ENCODE measurements at regions not wholly inside any gene's neighbourhood (a gene's known extent, or its start where the extent isn't known, plus 50 kb on each side); places are given as distances from the start of the nearest gene placed in this dataset.

DNA sequence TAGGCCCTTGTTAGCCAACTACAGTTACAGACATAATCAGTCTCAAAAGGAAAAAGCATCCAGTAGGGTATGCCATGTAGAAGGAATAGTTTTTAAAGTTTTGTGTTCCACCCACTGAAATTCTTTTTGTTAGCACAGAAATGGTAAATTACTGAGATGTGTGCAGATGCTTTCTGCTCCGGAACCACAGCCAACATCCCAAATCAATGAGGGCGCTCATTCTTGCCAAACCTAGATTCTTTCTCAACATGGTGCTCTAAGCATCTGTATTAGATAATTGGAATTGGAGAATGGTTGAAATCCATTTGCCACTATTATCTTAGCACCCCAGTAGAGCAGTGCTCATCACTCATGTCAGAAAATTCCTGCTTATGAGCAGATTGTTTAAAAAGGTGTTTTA is 127.8 kb downstream of the SEC61B start:
- Histone ChIP-seq H3K4me1 (ENCODE audit: control insufficient read depth in 5 of 5, insufficient read depth in 5 of 5, low read length in 5 of 5) (peaks cover 0 to 8% (median 0%) of the 10 kb centered on the region in 5 donors), H3K36me3 (ENCODE audit: control insufficient read depth in 4 of 4, insufficient read depth in 4 of 4, low read length in 4 of 4) (no peaks in the 10 kb centered on the region), H3K4me3 (no peak overlapping the region), H3K27ac (ENCODE audit: low read depth in 1 of 2, low read length in 1 of 2) (no peak overlapping the region), H3K9me3 (ENCODE audit: control insufficient read depth in 4 of 4, insufficient read depth in 3 of 4, low read length in 3 of 4) (no peaks in the 10 kb centered on the region), H3K9ac (ENCODE audit: insufficient read depth in 1 of 2, low read length in 2 of 2) (no peak overlapping the region), H3K27me3 (ENCODE audit: control insufficient read depth in 3 of 3, insufficient read depth in 3 of 3, low read length in 2 of 3) (peaks cover 0 to 15% (median 2%) of the 10 kb centered on the region in 3 donors)
- TF ChIP-seq, protein P1, sequence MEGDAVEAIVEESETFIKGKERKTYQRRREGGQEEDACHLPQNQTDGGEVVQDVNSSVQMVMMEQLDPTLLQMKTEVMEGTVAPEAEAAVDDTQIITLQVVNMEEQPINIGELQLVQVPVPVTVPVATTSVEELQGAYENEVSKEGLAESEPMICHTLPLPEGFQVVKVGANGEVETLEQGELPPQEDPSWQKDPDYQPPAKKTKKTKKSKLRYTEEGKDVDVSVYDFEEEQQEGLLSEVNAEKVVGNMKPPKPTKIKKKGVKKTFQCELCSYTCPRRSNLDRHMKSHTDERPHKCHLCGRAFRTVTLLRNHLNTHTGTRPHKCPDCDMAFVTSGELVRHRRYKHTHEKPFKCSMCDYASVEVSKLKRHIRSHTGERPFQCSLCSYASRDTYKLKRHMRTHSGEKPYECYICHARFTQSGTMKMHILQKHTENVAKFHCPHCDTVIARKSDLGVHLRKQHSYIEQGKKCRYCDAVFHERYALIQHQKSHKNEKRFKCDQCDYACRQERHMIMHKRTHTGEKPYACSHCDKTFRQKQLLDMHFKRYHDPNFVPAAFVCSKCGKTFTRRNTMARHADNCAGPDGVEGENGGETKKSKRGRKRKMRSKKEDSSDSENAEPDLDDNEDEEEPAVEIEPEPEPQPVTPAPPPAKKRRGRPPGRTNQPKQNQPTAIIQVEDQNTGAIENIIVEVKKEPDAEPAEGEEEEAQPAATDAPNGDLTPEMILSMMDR (IDR thresholded peaks at IDR 0.05; ENCODE audit: control extremely low read depth, extremely low read depth), result no peak
- 92 to 97% methylated on average over 2 of the region's 2 CpGs for WGBS, 2 donors
- no peak for DNase-seq
- ATAC-seq (ENCODE audit: insufficient read depth, low FRiP score), result no peak

DNA sequence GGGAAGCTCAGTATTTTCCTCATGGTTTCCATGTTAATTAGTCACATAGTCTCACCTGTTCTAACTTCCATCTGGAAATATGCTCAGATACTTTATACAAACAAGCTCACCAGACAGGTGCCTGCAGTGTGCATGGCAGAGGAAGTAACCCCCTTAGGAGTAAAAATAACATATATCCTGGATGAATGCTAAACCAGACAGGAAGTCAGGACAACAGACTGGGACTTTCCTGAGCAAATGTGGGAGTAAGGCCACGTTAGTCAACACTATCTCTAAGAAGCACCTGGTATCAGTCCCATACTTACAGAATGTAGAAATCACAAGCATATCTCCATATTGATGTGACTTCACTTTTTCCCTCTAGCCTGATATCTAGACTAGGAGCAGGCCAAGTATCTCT is 128.4 kb downstream of the SEC61B start:
- no peaks in the 10 kb centered on the region for H3K36me3 ChIP-seq (ENCODE audit: control insufficient read depth in 4 of 4, insufficient read depth in 4 of 4, low read length in 4 of 4)
- 25 to 39% methylated on average over 1 of the region's 1 CpG for WGBS, 2 donors

DNA sequence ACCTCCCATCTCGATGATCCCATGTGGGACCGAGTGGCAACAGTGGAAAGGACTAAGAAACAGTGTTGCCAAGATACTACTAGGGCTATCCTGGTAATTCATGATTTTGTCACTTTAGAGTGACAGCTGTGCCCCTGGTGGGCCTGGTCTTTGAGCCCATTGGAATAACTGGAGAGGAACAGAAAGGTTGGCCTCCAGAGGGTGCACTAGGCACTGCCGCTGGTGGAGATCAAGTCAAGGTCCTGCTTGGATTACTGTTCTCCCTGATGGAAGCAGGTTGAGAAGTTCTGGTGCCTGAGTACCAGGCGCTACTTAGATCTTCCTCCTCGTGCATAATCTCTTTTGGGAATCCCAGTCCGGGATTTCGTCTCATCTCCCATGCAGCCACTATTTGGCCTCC is 129.6 kb downstream of the SEC61B start:
- no peak for ATAC-seq (ENCODE audit: insufficient read depth, low FRiP score)
- Histone ChIP-seq H3K4me3 (no peak overlapping the region), H3K36me3 (ENCODE audit: control insufficient read depth in 4 of 4, insufficient read depth in 4 of 4, low read length in 4 of 4) (no peaks in the 10 kb centered on the region), H3K4me1 (ENCODE audit: control insufficient read depth in 5 of 5, insufficient read depth in 5 of 5, low read length in 5 of 5) (peaks cover 0 to 8% (median 0%) of the 10 kb centered on the region in 5 donors), H3K9ac (ENCODE audit: insufficient read depth in 1 of 2, low read length in 2 of 2) (no peak overlapping the region), H3K9me3 (ENCODE audit: control insufficient read depth in 4 of 4, insufficient read depth in 3 of 4, low read length in 3 of 4) (no peaks in the 10 kb centered on the region), H3K27me3 (ENCODE audit: control insufficient read depth in 3 of 3, insufficient read depth in 3 of 3, low read length in 2 of 3) (peaks cover 0 to 12% (median 2%) of the 10 kb centered on the region in 3 donors), H3K27ac (ENCODE audit: low read depth in 1 of 2, low read length in 1 of 2) (no peak overlapping the region)
- TF ChIP-seq, protein P1 (IDR thresholded peaks at IDR 0.05; ENCODE audit: control extremely low read depth, extremely low read depth), result no peak
- 95 to 96% methylated on average over 7 of the region's 7 CpGs for WGBS, 2 donors
- no peak for DNase-seq

More for the DNA sequence above, 128.4 kb downstream of the SEC61B start:
- DNase-seq (no peak), ATAC-seq (ENCODE audit: insufficient read depth, low FRiP score) (no peak)
- peaks cover 0 to 8% (median 0%) of the 10 kb centered on the region in 5 donors for H3K4me1 ChIP-seq (ENCODE audit: control insufficient read depth in 5 of 5, insufficient read depth in 5 of 5, low read length in 5 of 5)
- TF ChIP-seq, protein P1 (IDR thresholded peaks at IDR 0.05; ENCODE audit: control extremely low read depth, extremely low read depth), result no peak
- peaks cover 0 to 13% (median 2%) of the 10 kb centered on the region in 3 donors for H3K27me3 ChIP-seq (ENCODE audit: control insufficient read depth in 3 of 3, insufficient read depth in 3 of 3, low read length in 2 of 3)
- H3K27ac ChIP-seq (ENCODE audit: low read depth in 1 of 2, low read length in 1 of 2), result no peak overlapping the region
- H3K9ac ChIP-seq (ENCODE audit: insufficient read depth in 1 of 2, low read length in 2 of 2), result no peak overlapping the region
- H3K9me3 ChIP-seq (ENCODE audit: control insufficient read depth in 4 of 4, insufficient read depth in 3 of 4, low read length in 3 of 4), result no peaks in the 10 kb centered on the region
- H3K4me3 ChIP-seq, result no peak overlapping the region

DNA sequence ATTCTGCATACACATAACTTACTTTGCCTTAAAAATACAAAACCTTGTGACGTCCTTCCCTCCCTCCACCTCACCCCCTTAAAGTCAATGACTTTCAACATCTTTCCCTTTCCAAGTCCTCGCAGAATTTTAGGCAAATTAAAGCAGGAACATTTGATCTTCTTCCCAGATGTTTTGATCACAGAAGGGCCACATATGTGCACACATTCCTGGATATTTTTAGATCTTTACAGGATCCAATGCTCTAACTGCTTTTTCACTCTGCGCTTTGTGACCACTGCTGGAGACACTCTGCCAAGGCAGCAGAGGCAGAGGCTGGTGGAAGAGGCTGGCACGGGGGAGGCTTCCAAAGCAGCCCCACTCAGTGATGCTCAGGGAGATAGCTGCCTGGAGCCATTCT is 130.7 kb downstream of the SEC61B start:
- WGBS, 2 donors, result 76 to 79% methylated on average over 4 of the region's 4 CpGs
- no peak for ATAC-seq (ENCODE audit: insufficient read depth, low FRiP score)

More for the DNA sequence above, 130.7 kb downstream of the SEC61B start:
- Histone ChIP-seq H3K27ac (ENCODE audit: low read depth in 1 of 2, low read length in 1 of 2) (peak overlapping the region in 1 of 2 donors; percentile 48), H3K4me1 (ENCODE audit: control insufficient read depth in 5 of 5, insufficient read depth in 5 of 5, low read length in 5 of 5) (peaks cover 0 to 8% (median 0%) of the 10 kb centered on the region in 5 donors), H3K9me3 (ENCODE audit: control insufficient read depth in 4 of 4, insufficient read depth in 3 of 4, low read length in 3 of 4) (no peaks in the 10 kb centered on the region), H3K36me3 (ENCODE audit: control insufficient read depth in 4 of 4, insufficient read depth in 4 of 4, low read length in 4 of 4) (no peaks in the 10 kb centered on the region), H3K27me3 (ENCODE audit: control insufficient read depth in 3 of 3, insufficient read depth in 3 of 3, low read length in 2 of 3) (peaks cover 0 to 9% (median 0%) of the 10 kb centered on the region in 3 donors), H3K9ac (ENCODE audit: insufficient read depth in 1 of 2, low read length in 2 of 2) (no peak overlapping the region), H3K4me3 (no peak overlapping the region)
- TF ChIP-seq, protein P1 (IDR thresholded peaks at IDR 0.05; ENCODE audit: control extremely low read depth, extremely low read depth), result no peak
- DNase-seq, result peak in 2 of 3 donors; percentile 16 to 44
